HepG2 (cell line): ENCODE measurements at regions not wholly inside any gene's neighbourhood (a gene's known extent, or its start where the extent isn't known, plus 50 kb on each side); places are given as distances from the start of the nearest gene placed in this dataset.

Experiments used
- ATAC-seq: fragments of 200-7000 bp; cut with Tn5 transposase; 3 replicates; pipeline ENCODE4 v1.9.1; 2020; ENCODE audit warnings: mild to moderate bottlenecking, moderate library complexity
- BruUV-seq: library from RNA; stranded (reverse); fragments of 400-500 nt; replicated peaks from 2 replicates; lab custom pipeline; 2021; lab: Mats Ljungman, UMichigan
- CTCF ChIA-PET: fragments of 300-600 bp; formaldehyde crosslinking; extraction: SDS; loops from one replicate; lab custom pipeline; 2021; ENCODE audit warnings: low total read pairs, inconsistent platforms, low intra/inter-chr PET ratio; lab: Yijun Ruan, JAX
- POLR2A ChIA-PET: fragments of 350-600 bp; sonication (Branson Sonifier 250); formaldehyde crosslinking; loops from one replicate; lab custom pipeline; 2020; ENCODE audit warnings: antibody characterized with exemption, inconsistent platforms; lab: Yijun Ruan, JAX
- DNase-seq: peaks from one replicate; pipeline ENCODE4 v3.0.0-alpha.2; 2015; ENCODE audit warnings: low spot score
- FAIRE-seq: peaks from 3 replicates; lab custom pipeline; 2011; peaks lifted over from hg19 to GRCh38; lab: Jason Lieb, UNC
- H2AFZ ChIP-seq: one replicate; pipeline ENCODE4 v1.6.1; 2011; ENCODE audit warnings: low read length, inconsistent platforms
- H3K27ac ChIP-seq: fragments of 300-600 bp; 3 replicates; pipeline ENCODE4 v1.8.0; 2011; ENCODE audit warnings: mixed run types, mild to moderate bottlenecking, mixed read lengths, low read length, inconsistent platforms; ENCODE audit not compliant: insufficient read depth; ENCODE audit errors: extremely low read length
- H3K27me3 ChIP-seq, 2 experiments: fragments of 200-600 bp in 1 of 2; 2 replicates in 1 of 2; 3 replicates in 1 of 2; pipeline versions ENCODE4 v1.6.0 to v1.8.0; 2011; ENCODE audit warnings: low read length in 2 of 2, mild to moderate bottlenecking in 2 of 2, moderate library complexity in 2 of 2, inconsistent platforms in 1 of 2; ENCODE audit not compliant: insufficient read depth in 2 of 2, control insufficient read depth in 1 of 2
- H3K36me3 ChIP-seq, 2 experiments: fragments of 200-600 bp in 1 of 2; replicated peaks in 1 of 2; 2 replicates in 1 of 2; 3 replicates in 1 of 2; pipeline versions ENCODE4 v1.5.1 to v1.8.0; 2011; ENCODE audit warnings: low read length in 2 of 2, inconsistent platforms in 1 of 2; ENCODE audit not compliant: insufficient read depth in 2 of 2, control insufficient read depth in 1 of 2
- H3K4me1 ChIP-seq: 2 replicates; pipeline ENCODE4 v1.5.1; 2012; ENCODE audit warnings: low read length, inconsistent platforms; ENCODE audit not compliant: insufficient read depth
- H3K4me2 ChIP-seq: 2 replicates; pipeline ENCODE4 v1.6.0; 2011; ENCODE audit warnings: low read depth, low read length, inconsistent platforms
- H3K4me3 ChIP-seq, 3 experiments: fragments of 200-600 bp in 1 of 3; sonication (generic), shearing (Covaris generic) in 1 of 3; replicated peaks in 1 of 3; 2 replicates each; pipeline ENCODE4 v1.5.1; 2011 to 2016; ENCODE audit warnings: low read length in 3 of 3, inconsistent platforms in 2 of 3, low read depth in 2 of 3, mild to moderate bottlenecking in 2 of 3, control low read depth in 1 of 3, mixed read lengths in 1 of 3; ENCODE audit not compliant: insufficient read depth in 1 of 3
- H3K79me2 ChIP-seq: one replicate; pipeline ENCODE4 v1.6.1; 2011; ENCODE audit warnings: low read length, inconsistent platforms; ENCODE audit not compliant: insufficient read depth
- H3K9ac ChIP-seq: 2 replicates; pipeline ENCODE4 v1.6.0; 2011; ENCODE audit warnings: mild to moderate bottlenecking, low read depth, low read length, inconsistent platforms; ENCODE audit not compliant: insufficient read depth
- H3K9me3 ChIP-seq: 2 replicates; pipeline ENCODE4 v1.5.1; 2012; ENCODE audit warnings: mild to moderate bottlenecking, low read length
- H4K20me1 ChIP-seq: 2 replicates; pipeline ENCODE4 v1.6.0; 2011; ENCODE audit warnings: inconsistent platforms, mild to moderate bottlenecking, low read length, moderate library complexity; ENCODE audit not compliant: insufficient read depth
- HDAC6 ChIP-seq: fragments of 200-600 bp; sonication (generic); IDR thresholded peaks from 2 replicates; pipeline ENCODE4 v1.7.0; 2017; ENCODE audit warnings: mild to moderate bottlenecking, antibody characterized with exemption, low read length, low read depth
- JUND ChIP-seq: sonication (generic); formaldehyde crosslinking; IDR thresholded peaks from 2 replicates; pipeline ENCODE4 v1.8.0; 2022; ENCODE audit warnings: mild to moderate bottlenecking, missing genetic modification reagents
- KDM3A ChIP-seq: IDR thresholded peaks from 2 replicates; pipeline ENCODE4 v1.6.1; 2018; ENCODE audit warnings: low read depth, missing compliant biosample characterization
- KLF16 ChIP-seq, 2 experiments: sonication (generic) in 1 of 2; formaldehyde crosslinking in 1 of 2; IDR thresholded peaks; 2 replicates each; pipeline versions ENCODE4 v1.6.1 to v1.8.0; 2016 to 2023; ENCODE audit warnings: missing genetic modification reagents in 2 of 2, missing compliant biosample characterization in 1 of 2
- MXD1 ChIP-seq: sonication (generic); formaldehyde crosslinking; IDR thresholded peaks from 2 replicates; pipeline ENCODE4 v1.4.0; 2020; ENCODE audit warnings: mild to moderate bottlenecking, missing genetic modification reagents
- MYNN ChIP-seq: sonication (generic); formaldehyde crosslinking; IDR thresholded peaks from 2 replicates; pipeline ENCODE4 v1.4.0; 2020; ENCODE audit warnings: mild to moderate bottlenecking, low read depth, missing genetic modification reagents
- NR2F2 ChIP-seq: IDR thresholded peaks from 2 replicates; pipeline ENCODE4 v1.6.1; 2012; ENCODE audit warnings: low read depth, inconsistent platforms, borderline replicate concordance
- PRDM4 ChIP-seq: sonication (generic); formaldehyde crosslinking; IDR thresholded peaks from 2 replicates; pipeline ENCODE4 v1.9.0; 2021; ENCODE audit warnings: missing genetic modification reagents, borderline replicate concordance
- SMYD3 ChIP-seq: sonication (generic); formaldehyde crosslinking; IDR thresholded peaks from 2 replicates; pipeline ENCODE4 v1.8.1; 2023; ENCODE audit warnings: mild to moderate bottlenecking, missing genetic modification reagents
- ZBTB20 ChIP-seq: sonication (generic); formaldehyde crosslinking; IDR thresholded peaks from 2 replicates; pipeline ENCODE4 v1.8.1; 2023; ENCODE audit warnings: missing genetic modification reagents, low read depth, mild to moderate bottlenecking, borderline replicate concordance
- ZFP82 ChIP-seq: sonication (generic); formaldehyde crosslinking; IDR thresholded peaks from 2 replicates; pipeline ENCODE4 v1.5.1; 2020; ENCODE audit warnings: mild to moderate bottlenecking, missing genetic modification reagents, borderline replicate concordance
- ZMAT3 ChIP-seq: sonication (generic); formaldehyde crosslinking; conservative IDR thresholded peaks from 2 replicates; pipeline ENCODE4 v1.7.0; 2021; ENCODE audit warnings: missing genetic modification reagents
- ZNF124 ChIP-seq: sonication (generic); formaldehyde crosslinking; IDR thresholded peaks from 2 replicates; pipeline ENCODE4 v1.4.0; 2020; ENCODE audit warnings: missing genetic modification reagents
- ZNF160 ChIP-seq: sonication (generic); formaldehyde crosslinking; IDR thresholded peaks from 2 replicates; pipeline ENCODE4 v1.8.0; 2022; ENCODE audit warnings: mild to moderate bottlenecking, inconsistent platforms, missing genetic modification reagents
- ZNF263 ChIP-seq: sonication (generic); formaldehyde crosslinking; IDR thresholded peaks from 2 replicates; pipeline ENCODE4 v1.4.0; 2020; ENCODE audit warnings: missing genetic modification reagents
- ZNF569 ChIP-seq: sonication (generic); formaldehyde crosslinking; IDR thresholded peaks from 2 replicates; pipeline ENCODE4 v1.5.0; 2020; ENCODE audit warnings: mild to moderate bottlenecking, missing genetic modification reagents, moderate library complexity, borderline replicate concordance
- ZNF607 ChIP-seq: sonication (generic); formaldehyde crosslinking; IDR thresholded peaks from 2 replicates; pipeline ENCODE4 v1.5.1; 2020; ENCODE audit warnings: missing genetic modification reagents, mild to moderate bottlenecking, borderline replicate concordance
- ZSCAN29 ChIP-seq: sonication (generic); formaldehyde crosslinking; conservative IDR thresholded peaks from 2 replicates; pipeline ENCODE4 v1.4.0; 2020; ENCODE audit warnings: mild to moderate bottlenecking, missing genetic modification reagents
- ZUFSP ChIP-seq: sonication (generic); formaldehyde crosslinking; IDR thresholded peaks from 2 replicates; pipeline ENCODE4 v1.9.0; 2021; ENCODE audit warnings: missing genetic modification reagents, mild to moderate bottlenecking, borderline replicate concordance
- WGBS: methylation state at CpG from one replicate; pipeline ENCODE4 v1.1.6; 2017; ENCODE audit warnings: low lambda C conversion rate; 5-methylcytosine and 5-hydroxymethylcytosine counted together
- in situ Hi-C: cut with HindIII; loops from 2 replicates; pipeline ENCODE4 v1.10.0; 2017; ENCODE audit warnings: low pct_unique_long_range_greater_than_20kb; ENCODE audit not compliant: extremely low pct_ligation_motif_present
- intact Hi-C: fragments of 100-400 bp; cut with micrococcal nuclease; formaldehyde crosslinking; loops from one replicate; pipeline ENCODE4 v1.10.0; 2022; ENCODE audit not compliant: unreplicated experiment

- FAIRE-seq, result no peak
- intact Hi-C loops, result no loop called here
- peaks cover 32% of the 10 kb centered on the region for H3K4me1 ChIP-seq
- POLR2A ChIA-PET, result no interaction called here
- peaks cover under 1 to 43% of the 10 kb centered on the region in 2 experiments; a peak in 2 of 5 replicates for H3K27me3 ChIP-seq
- no peak overlapping the region for H3K4me2 ChIP-seq
- no peak overlapping the region for H3K27ac ChIP-seq
- CTCF ChIA-PET, result no interaction called here
- no TSS peak for BruUV-seq
- no peaks in the 10 kb centered on the region for H3K79me2 ChIP-seq
- no peak for TF ChIP-seq ZFP82 (CRISPR knock-in tag)
- no peak for TF ChIP-seq ZBTB20 (CRISPR knock-in tag)
- TF ChIP-seq NR2F2, result no peak
- TF ChIP-seq MYNN (CRISPR knock-in tag), result no peak
- no peak for TF ChIP-seq SMYD3 (CRISPR knock-in tag)
- no peak for TF ChIP-seq ZNF160 (CRISPR knock-in tag)
- TF ChIP-seq ZMAT3 (CRISPR knock-in tag), result no peak
- no peak for TF ChIP-seq ZNF124
- TF ChIP-seq JUND (CRISPR knock-in tag), result no peak
- TF ChIP-seq ZNF263 (CRISPR knock-in tag), result no peak
- TF ChIP-seq HDAC6, result no peak
- TF ChIP-seq ZNF607 (CRISPR knock-in tag), result no peak
- no peak for TF ChIP-seq ZSCAN29 (CRISPR knock-in tag)
- no peak for TF ChIP-seq PRDM4 (CRISPR knock-in tag)
- no peak for TF ChIP-seq ZNF569 (CRISPR knock-in tag)
- no peak for TF ChIP-seq KLF16 (CRISPR knock-in tag; IDR thresholded peaks at IDR 0.05)
- TF ChIP-seq KDM3A (CRISPR knock-in tag), result no peak
- no peak for TF ChIP-seq MXD1 (CRISPR knock-in tag)
- TF ChIP-seq ZUFSP (CRISPR knock-in tag), result no peak
- in situ Hi-C loops, result no loop called here
- ATAC-seq, result no peak
- H3K9me3 ChIP-seq, result no peaks in the 10 kb centered on the region
- DNase-seq, result no peak
- H4K20me1 ChIP-seq, result no peaks in the 10 kb centered on the region
- H3K4me3 ChIP-seq, result no peak overlapping the region
- no peak overlapping the region for H3K9ac ChIP-seq
- 0% methylated on average over 2 of the region's 4 CpGs for WGBS
- no peaks in the 10 kb centered on the region for H3K36me3 ChIP-seq
- H2AFZ ChIP-seq, result no peak overlapping the region
These were observed 77.9 kb upstream of the PFKP start for GRCh38 chr10:2989292-2989947.
